HEK293T (cell line): ENCODE measurements at regions not wholly inside any gene's neighbourhood (a gene's known extent, or its start where the extent isn't known, plus 50 kb on each side); places are given as distances from the start of the nearest gene placed in this dataset.

Source experiments
- CTCF ChIA-PET: fragments of 350-600 bp; formaldehyde crosslinking; extraction: SDS; loops from one replicate; lab custom pipeline; 2021; ENCODE audit warnings: antibody characterized with exemption, inconsistent platforms; lab: Yijun Ruan, JAX
- POLR2A ChIA-PET: fragments of 350-600 bp; formaldehyde crosslinking; extraction: SDS; loops from one replicate; lab custom pipeline; 2020; ENCODE audit warnings: antibody characterized with exemption, inconsistent platforms; lab: Yijun Ruan, JAX
- DNase-seq: peaks from one replicate; pipeline ENCODE4 v3.0.0; 2012; ENCODE audit warnings: mixed read lengths; ENCODE audit errors: extremely low spot score
- ARNT ChIP-seq: fragments of 450-650 bp; IDR thresholded peaks from 2 replicates; pipeline ENCODE4 v1.6.1; 2017; ENCODE audit warnings: mild to moderate bottlenecking
- BHLHE40 ChIP-seq: fragments of 450-650 bp; IDR thresholded peaks from 2 replicates; pipeline ENCODE4 v1.6.1; 2016; ENCODE audit warnings: mild to moderate bottlenecking, moderate library complexity, borderline replicate concordance
- CTBP1 ChIP-seq: fragments of 450-650 bp; IDR thresholded peaks from 2 replicates; pipeline ENCODE4 v1.6.1; 2016; ENCODE audit warnings: borderline replicate concordance
- ELF4 ChIP-seq: fragments of 450-650 bp; IDR thresholded peaks from 2 replicates; pipeline ENCODE4 v1.6.1; 2017; ENCODE audit warnings: antibody characterized with exemption
- FOXA1 ChIP-seq: fragments of 450-650 bp; IDR thresholded peaks from 2 replicates; pipeline ENCODE4 v1.6.1; 2016; ENCODE audit warnings: mild to moderate bottlenecking
- FOXK2 ChIP-seq: fragments of 450-650 bp; IDR thresholded peaks from 2 replicates; pipeline ENCODE4 v1.6.1; 2016; ENCODE audit warnings: mild to moderate bottlenecking
- FOXM1 ChIP-seq: fragments of 450-650 bp; IDR thresholded peaks from 2 replicates; pipeline ENCODE4 v1.6.1; 2017; ENCODE audit warnings: mild to moderate bottlenecking, borderline replicate concordance
- HDGF ChIP-seq: fragments of 450-650 bp; IDR thresholded peaks from 2 replicates; pipeline ENCODE4 v1.6.1; 2017; ENCODE audit warnings: antibody characterized with exemption, borderline replicate concordance
- L3MBTL2 ChIP-seq: fragments of 450-650 bp; conservative IDR thresholded peaks from 2 replicates; pipeline ENCODE4 v1.6.1; 2016; ENCODE audit warnings: mild to moderate bottlenecking
- LEF1 ChIP-seq: fragments of 450-650 bp; IDR thresholded peaks from 2 replicates; pipeline ENCODE4 v1.6.1; 2017; ENCODE audit warnings: mild to moderate bottlenecking, borderline replicate concordance
- NFRKB ChIP-seq: fragments of 450-650 bp; IDR thresholded peaks from 2 replicates; pipeline ENCODE4 v1.6.1; 2016; ENCODE audit warnings: mild to moderate bottlenecking, moderate library complexity
- PKNOX1 ChIP-seq: fragments of 450-650 bp; IDR thresholded peaks from 2 replicates; pipeline ENCODE4 v1.6.1; 2016
- SP1 ChIP-seq: fragments of 450-650 bp; IDR thresholded peaks from 2 replicates; pipeline ENCODE4 v1.6.1; 2017
- SUZ12 ChIP-seq: fragments of 450-650 bp; IDR thresholded peaks from 2 replicates; pipeline ENCODE4 v1.6.1; 2016; ENCODE audit warnings: mild to moderate bottlenecking
- TARDBP ChIP-seq: fragments of 450-650 bp; IDR thresholded peaks from 2 replicates; pipeline ENCODE4 v1.6.1; 2016
- ZNF384 ChIP-seq: fragments of 450-650 bp; IDR thresholded peaks from 2 replicates; pipeline ENCODE4 v1.6.1; 2016

GRCh38 chr6:156383059-156383458, 394.1 kb upstream of the ARID1B start:
- DNase-seq: no peak
- ChIA-PET POLR2A (no interaction called here), CTCF (no interaction called here)
- TF ChIP-seq BHLHE40: no peak
- no peak for TF ChIP-seq ARNT
- TF ChIP-seq ZNF384: no peak
- TF ChIP-seq SP1: no peak
- no peak for TF ChIP-seq CTBP1
- TF ChIP-seq FOXA1: no peak
- TF ChIP-seq FOXM1: no peak
- TF ChIP-seq LEF1: no peak
- TF ChIP-seq HDGF: no peak
- TF ChIP-seq L3MBTL2: no peak
- no peak for TF ChIP-seq SUZ12
- TF ChIP-seq PKNOX1: no peak
- no peak for TF ChIP-seq TARDBP
- no peak for TF ChIP-seq FOXK2
- no peak for TF ChIP-seq NFRKB
- no peak for TF ChIP-seq ELF4

- no peak for DNase-seq
- ChIA-PET CTCF (interaction anchor here (0.6 to 1.0 kb wide), 2 partner anchors 9 to 314 kb away, joined by 3 read pairs; no protein-coding TSS in a partner anchor), POLR2A (no interaction called here)
- peak; percentile 69 for TF ChIP-seq PKNOX1
- TF ChIP-seq L3MBTL2: no peak
- TF ChIP-seq ZNF384: 0 out of 2 replicates have a peak, but pooled peaks have one; percentile 13
- no peak for TF ChIP-seq SUZ12
These were observed 397.5 kb upstream of the ARID1B start for GRCh38 chr6:156379392-156380289.

- CTCF ChIA-PET: interaction anchor here (1.0 kb wide), 1 partner anchor 8 kb away, joined by 3 read pairs; no protein-coding TSS in a partner anchor
- TF ChIP-seq CTBP1 (no peak), ZNF384 (no peak), PKNOX1 (no peak), BHLHE40 (no peak), FOXK2 (no peak), HDGF (no peak), LEF1 (no peak), SUZ12 (no peak), ELF4 (no peak), L3MBTL2 (no peak), SP1 (no peak), FOXM1 (no peak), FOXA1 (no peak), ARNT (no peak), TARDBP (no peak), NFRKB (no peak)
- no peak for DNase-seq
- POLR2A ChIA-PET: no interaction called here
These were observed 398.3 kb upstream of the ARID1B start for GRCh38 chr6:156378853-156379252.

GRCh38 chr6:156376091-156376490, 401.1 kb upstream of the ARID1B start:
- DNase-seq: no peak
- POLR2A ChIA-PET: no interaction called here
- CTCF ChIA-PET: no interaction called here
- TF ChIP-seq FOXA1: no peak
- no peak for TF ChIP-seq SUZ12
- TF ChIP-seq ZNF384: no peak
- no peak for TF ChIP-seq BHLHE40
- TF ChIP-seq ARNT: no peak
- no peak for TF ChIP-seq FOXM1
- TF ChIP-seq L3MBTL2: no peak
- no peak for TF ChIP-seq FOXK2
- TF ChIP-seq LEF1: no peak
- TF ChIP-seq NFRKB: no peak
- no peak for TF ChIP-seq SP1
- no peak for TF ChIP-seq ELF4
- TF ChIP-seq CTBP1: no peak
- TF ChIP-seq PKNOX1: no peak
- no peak for TF ChIP-seq HDGF

GRCh38 chr6:156359912-156360311, 417.3 kb upstream of the ARID1B start:
- ChIA-PET POLR2A (no interaction called here), CTCF (interaction anchor here (0.7 kb wide), 2 partner anchors 9 to 36 kb away, joined by 3 read pairs; no protein-coding TSS in a partner anchor)
- DNase-seq: peak; percentile 31
- no peak for TF ChIP-seq L3MBTL2
- TF ChIP-seq SUZ12: no peak
- TF ChIP-seq ARNT: no peak
- no peak for TF ChIP-seq HDGF
